ENCODE measurements at regions not wholly inside any gene's neighbourhood (a gene's known extent, or its start where the extent isn't known, plus 50 kb on each side); places are given as distances from the start of the nearest gene placed in this dataset.
A peak's percentile ranks its signal among the peaks of the same experiment; 100 is the strongest.

- H3K4me1 ChIP-seq (ENCODE audit: insufficient read depth, low read length): peaks cover 34% of the 10 kb centered on the region
- H3K9me3 ChIP-seq (ENCODE audit: insufficient read depth, low read depth, low read length): no peaks in the 10 kb centered on the region
- no peak overlapping the region for H3K4me3 ChIP-seq (ENCODE audit: low read length)
- no peak overlapping the region for H3K9ac ChIP-seq (ENCODE audit: low read depth, low read length)
- H3K27me3 ChIP-seq (ENCODE audit: insufficient read depth, low read length): no peaks in the 10 kb centered on the region
- H3K36me3 ChIP-seq (ENCODE audit: insufficient read depth, low read length): no peaks in the 10 kb centered on the region
- peak overlapping the region; percentile 78; the same call in 1 of the 2 replicates for H3K27ac ChIP-seq (ENCODE audit: low read depth, low read length)
- 53% methylated on average over 10 of the region's 10 CpGs for WGBS
Measured at GRCh38 chr3:184659797-184660301, 52.0 kb downstream of the MAGEF1 start.

- H3K4me1 ChIP-seq (ENCODE audit: insufficient read depth, low read length): peaks cover 34% of the 10 kb centered on the region
- H3K9ac ChIP-seq (ENCODE audit: low read depth, low read length): 0 out of 2 replicates have a peak overlapping the region, but pooled peaks have one; percentile 25
- no peaks in the 10 kb centered on the region for H3K27me3 ChIP-seq (ENCODE audit: insufficient read depth, low read length)
- H3K9me3 ChIP-seq (ENCODE audit: insufficient read depth, low read depth, low read length): no peaks in the 10 kb centered on the region; the same call in 1 of the 2 replicates
- H3K4me3 ChIP-seq (ENCODE audit: low read length): no peak overlapping the region
- WGBS: 74% methylated on average over 10 of the region's 10 CpGs
- H3K36me3 ChIP-seq (ENCODE audit: insufficient read depth, low read length): no peaks in the 10 kb centered on the region
- H3K27ac ChIP-seq (ENCODE audit: low read depth, low read length): peak overlapping the region; percentile 42
Measured at GRCh38 chr3:184658223-184658928, 53.5 kb downstream of the MAGEF1 start.

GRCh38 chr3:184656829-184657681 is 54.8 kb downstream of the MAGEF1 start:
- peak overlapping the region; percentile 2; the same call in 1 of the 2 replicates for H3K27ac ChIP-seq (ENCODE audit: low read depth, low read length)
- peaks cover 34% of the 10 kb centered on the region for H3K4me1 ChIP-seq (ENCODE audit: insufficient read depth, low read length)
- H3K9ac ChIP-seq (ENCODE audit: low read depth, low read length): no peak overlapping the region
- H3K9me3 ChIP-seq (ENCODE audit: insufficient read depth, low read depth, low read length): no peaks in the 10 kb centered on the region; the same call in 1 of the 2 replicates
- H3K4me3 ChIP-seq (ENCODE audit: low read length): no peak overlapping the region
- H3K36me3 ChIP-seq (ENCODE audit: insufficient read depth, low read length): no peaks in the 10 kb centered on the region
- 62% methylated on average over 10 of the region's 10 CpGs for WGBS
- no peaks in the 10 kb centered on the region for H3K27me3 ChIP-seq (ENCODE audit: insufficient read depth, low read length)

GRCh38 chr3:184656458-184656828 is 55.4 kb downstream of the MAGEF1 start:
- no peaks in the 10 kb centered on the region; the same call in 1 of the 2 replicates for H3K9me3 ChIP-seq (ENCODE audit: insufficient read depth, low read depth, low read length)
- no peaks in the 10 kb centered on the region for H3K36me3 ChIP-seq (ENCODE audit: insufficient read depth, low read length)
- H3K4me1 ChIP-seq (ENCODE audit: insufficient read depth, low read length): peaks cover 34% of the 10 kb centered on the region
- H3K9ac ChIP-seq (ENCODE audit: low read depth, low read length): no peak overlapping the region
- no peaks in the 10 kb centered on the region for H3K27me3 ChIP-seq (ENCODE audit: insufficient read depth, low read length)
- 84% methylated on average over 5 of the region's 5 CpGs for WGBS
- no peak overlapping the region; the same call in 1 of the 2 replicates for H3K27ac ChIP-seq (ENCODE audit: low read depth, low read length)
- no peak overlapping the region for H3K4me3 ChIP-seq (ENCODE audit: low read length)

GRCh38 chr3:184655597-184655996 is 56.3 kb downstream of the MAGEF1 start:
- no peak overlapping the region for H3K27ac ChIP-seq (ENCODE audit: low read depth, low read length)
- no peaks in the 10 kb centered on the region for H3K36me3 ChIP-seq (ENCODE audit: insufficient read depth, low read length)
- H3K4me1 ChIP-seq (ENCODE audit: insufficient read depth, low read length): peaks cover 34% of the 10 kb centered on the region
- WGBS: 84% methylated on average over 2 of the region's 2 CpGs
- no peaks in the 10 kb centered on the region for H3K27me3 ChIP-seq (ENCODE audit: insufficient read depth, low read length)
- no peak overlapping the region for H3K4me3 ChIP-seq (ENCODE audit: low read length)
- H3K9ac ChIP-seq (ENCODE audit: low read depth, low read length): no peak overlapping the region
- no peaks in the 10 kb centered on the region; the same call in 1 of the 2 replicates for H3K9me3 ChIP-seq (ENCODE audit: insufficient read depth, low read depth, low read length)

- H3K27ac ChIP-seq (ENCODE audit: low read depth, low read length): no peak overlapping the region
- no peaks in the 10 kb centered on the region for H3K27me3 ChIP-seq (ENCODE audit: insufficient read depth, low read length)
- H3K9ac ChIP-seq (ENCODE audit: low read depth, low read length): no peak overlapping the region
- no peaks in the 10 kb centered on the region; the same call in 1 of the 2 replicates for H3K9me3 ChIP-seq (ENCODE audit: insufficient read depth, low read depth, low read length)
- no peak overlapping the region for H3K4me3 ChIP-seq (ENCODE audit: low read length)
- no peaks in the 10 kb centered on the region for H3K36me3 ChIP-seq (ENCODE audit: insufficient read depth, low read length)
- H3K4me1 ChIP-seq (ENCODE audit: insufficient read depth, low read length): peaks cover 24% of the 10 kb centered on the region
Measured at GRCh38 chr3:184654375-184654774, 57.5 kb downstream of the MAGEF1 start.

GRCh38 chr3:184652465-184652864 is 59.4 kb downstream of the MAGEF1 start:
- 0 out of 2 replicates have a peak, but pooled peaks cover 4% of the 10 kb centered on the region for H3K27me3 ChIP-seq (ENCODE audit: insufficient read depth, low read length)
- H3K4me1 ChIP-seq (ENCODE audit: insufficient read depth, low read length): peaks cover 17% of the 10 kb centered on the region
- H3K9ac ChIP-seq (ENCODE audit: low read depth, low read length): no peak overlapping the region
- H3K27ac ChIP-seq (ENCODE audit: low read depth, low read length): no peak overlapping the region
- 89% methylated on average over 6 of the region's 6 CpGs for WGBS
- no peaks in the 10 kb centered on the region for H3K36me3 ChIP-seq (ENCODE audit: insufficient read depth, low read length)
- H3K9me3 ChIP-seq (ENCODE audit: insufficient read depth, low read depth, low read length): no peaks in the 10 kb centered on the region; the same call in 1 of the 2 replicates
- H3K4me3 ChIP-seq (ENCODE audit: low read length): no peak overlapping the region

- Histone ChIP-seq H3K27ac (ENCODE audit: low read depth, low read length) (no peak overlapping the region), H3K27me3 (ENCODE audit: insufficient read depth, low read length) (0 out of 2 replicates have a peak, but pooled peaks cover 4% of the 10 kb centered on the region), H3K4me1 (ENCODE audit: insufficient read depth, low read length) (peaks cover 13% of the 10 kb centered on the region), H3K36me3 (ENCODE audit: insufficient read depth, low read length) (no peaks in the 10 kb centered on the region), H3K9me3 (ENCODE audit: insufficient read depth, low read depth, low read length) (no peaks in the 10 kb centered on the region; the same call in 1 of the 2 replicates), H3K9ac (ENCODE audit: low read depth, low read length) (no peak overlapping the region), H3K4me3 (ENCODE audit: low read length) (no peak overlapping the region)
- WGBS: 92% methylated on average over 6 of the region's 6 CpGs
Measured at GRCh38 chr3:184651904-184652303, 60.0 kb downstream of the MAGEF1 start.

- H3K27ac ChIP-seq (ENCODE audit: low read depth, low read length): no peak overlapping the region
- no peaks in the 10 kb centered on the region for H3K9me3 ChIP-seq (ENCODE audit: insufficient read depth, low read depth, low read length)
- H3K4me3 ChIP-seq (ENCODE audit: low read length): no peak overlapping the region
- no peak overlapping the region for H3K9ac ChIP-seq (ENCODE audit: low read depth, low read length)
- H3K36me3 ChIP-seq (ENCODE audit: insufficient read depth, low read length): no peaks in the 10 kb centered on the region
- WGBS: 68% methylated on average over 10 of the region's 10 CpGs
- H3K4me1 ChIP-seq (ENCODE audit: insufficient read depth, low read length): 0 out of 2 replicates have a peak, but pooled peaks cover 5% of the 10 kb centered on the region
- 0 out of 2 replicates have a peak, but pooled peaks cover 4% of the 10 kb centered on the region for H3K27me3 ChIP-seq (ENCODE audit: insufficient read depth, low read length)
Measured at GRCh38 chr3:184648636-184649035, 63.2 kb downstream of the MAGEF1 start.

- H3K27ac ChIP-seq (ENCODE audit: low read depth, low read length): no peak overlapping the region
- 0 out of 2 replicates have a peak, but pooled peaks cover 4% of the 10 kb centered on the region for H3K27me3 ChIP-seq (ENCODE audit: insufficient read depth, low read length)
- no peak overlapping the region for H3K9ac ChIP-seq (ENCODE audit: low read depth, low read length)
- H3K9me3 ChIP-seq (ENCODE audit: insufficient read depth, low read depth, low read length): no peaks in the 10 kb centered on the region
- 87% methylated on average over 7 of the region's 7 CpGs for WGBS
- 0 out of 2 replicates have a peak, but pooled peaks cover 5% of the 10 kb centered on the region for H3K4me1 ChIP-seq (ENCODE audit: insufficient read depth, low read length)
- no peak overlapping the region for H3K4me3 ChIP-seq (ENCODE audit: low read length)
- H3K36me3 ChIP-seq (ENCODE audit: insufficient read depth, low read length): no peaks in the 10 kb centered on the region
Measured at GRCh38 chr3:184647405-184647936, 64.4 kb downstream of the MAGEF1 start.
